Astrocyte (in vitro differentiated cells and primary cell): ENCODE measurements at regions not wholly inside any gene's neighbourhood (a gene's known extent, or its start where the extent isn't known, plus 50 kb on each side); places are given as distances from the start of the nearest gene placed in this dataset.

Source experiments
- EZH2 ChIP-seq: IDR thresholded peaks from 2 replicates; pipeline ENCODE4 v1.6.1; 2012; ENCODE audit warnings: mild to moderate bottlenecking, low read length, inconsistent platforms; ENCODE audit not compliant: insufficient read depth
- TF ChIP-seq, protein P1 (sequence below): IDR thresholded peaks from 2 replicates; pipeline ENCODE4 v1.5.1; 2011; ENCODE audit warnings: low read depth, mild to moderate bottlenecking, inconsistent platforms, low read length, moderate library complexity; ENCODE audit not compliant: insufficient read depth

DNA sequence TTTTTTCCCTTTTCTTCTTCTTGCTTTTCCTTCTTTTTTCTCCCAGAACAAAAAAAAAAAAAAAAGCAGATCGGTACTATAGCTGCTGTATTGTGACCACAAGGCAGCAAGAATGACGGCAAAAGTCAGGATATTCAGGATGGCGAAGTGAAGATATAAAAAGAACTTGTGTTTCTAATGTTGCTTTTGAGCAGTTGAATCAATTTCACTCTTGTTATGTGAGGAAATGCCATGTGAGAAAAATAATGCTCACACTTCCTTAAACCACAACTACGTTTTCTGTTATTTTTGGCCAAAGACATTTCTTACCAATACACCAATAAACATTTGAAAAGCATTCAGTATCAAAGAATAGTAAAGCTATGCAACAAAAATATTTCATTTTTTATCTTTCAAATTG, 510.5 kb downstream of the HACE1 start:
- TF ChIP-seq, protein P1, sequence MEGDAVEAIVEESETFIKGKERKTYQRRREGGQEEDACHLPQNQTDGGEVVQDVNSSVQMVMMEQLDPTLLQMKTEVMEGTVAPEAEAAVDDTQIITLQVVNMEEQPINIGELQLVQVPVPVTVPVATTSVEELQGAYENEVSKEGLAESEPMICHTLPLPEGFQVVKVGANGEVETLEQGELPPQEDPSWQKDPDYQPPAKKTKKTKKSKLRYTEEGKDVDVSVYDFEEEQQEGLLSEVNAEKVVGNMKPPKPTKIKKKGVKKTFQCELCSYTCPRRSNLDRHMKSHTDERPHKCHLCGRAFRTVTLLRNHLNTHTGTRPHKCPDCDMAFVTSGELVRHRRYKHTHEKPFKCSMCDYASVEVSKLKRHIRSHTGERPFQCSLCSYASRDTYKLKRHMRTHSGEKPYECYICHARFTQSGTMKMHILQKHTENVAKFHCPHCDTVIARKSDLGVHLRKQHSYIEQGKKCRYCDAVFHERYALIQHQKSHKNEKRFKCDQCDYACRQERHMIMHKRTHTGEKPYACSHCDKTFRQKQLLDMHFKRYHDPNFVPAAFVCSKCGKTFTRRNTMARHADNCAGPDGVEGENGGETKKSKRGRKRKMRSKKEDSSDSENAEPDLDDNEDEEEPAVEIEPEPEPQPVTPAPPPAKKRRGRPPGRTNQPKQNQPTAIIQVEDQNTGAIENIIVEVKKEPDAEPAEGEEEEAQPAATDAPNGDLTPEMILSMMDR: no peak
- TF ChIP-seq EZH2: no peak
